Ecto neural progenitor cell (in vitro differentiated cells): ENCODE measurements at regions not wholly inside any gene's neighbourhood (a gene's known extent, or its start where the extent isn't known, plus 50 kb on each side); places are given as distances from the start of the nearest gene placed in this dataset.

Experiments used
- DNase-seq: peaks from one replicate; pipeline ENCODE4 v3.0.0-alpha.2; 2018; ENCODE audit warnings: low spot score

- no peak for DNase-seq
Observed at GRCh38 chr1:8086055-8086454, 59.9 kb upstream of the ERRFI1 start.

GRCh38 chr1:8084913-8085312 is 58.8 kb upstream of the ERRFI1 start:
- DNase-seq, result no peak

DNA sequence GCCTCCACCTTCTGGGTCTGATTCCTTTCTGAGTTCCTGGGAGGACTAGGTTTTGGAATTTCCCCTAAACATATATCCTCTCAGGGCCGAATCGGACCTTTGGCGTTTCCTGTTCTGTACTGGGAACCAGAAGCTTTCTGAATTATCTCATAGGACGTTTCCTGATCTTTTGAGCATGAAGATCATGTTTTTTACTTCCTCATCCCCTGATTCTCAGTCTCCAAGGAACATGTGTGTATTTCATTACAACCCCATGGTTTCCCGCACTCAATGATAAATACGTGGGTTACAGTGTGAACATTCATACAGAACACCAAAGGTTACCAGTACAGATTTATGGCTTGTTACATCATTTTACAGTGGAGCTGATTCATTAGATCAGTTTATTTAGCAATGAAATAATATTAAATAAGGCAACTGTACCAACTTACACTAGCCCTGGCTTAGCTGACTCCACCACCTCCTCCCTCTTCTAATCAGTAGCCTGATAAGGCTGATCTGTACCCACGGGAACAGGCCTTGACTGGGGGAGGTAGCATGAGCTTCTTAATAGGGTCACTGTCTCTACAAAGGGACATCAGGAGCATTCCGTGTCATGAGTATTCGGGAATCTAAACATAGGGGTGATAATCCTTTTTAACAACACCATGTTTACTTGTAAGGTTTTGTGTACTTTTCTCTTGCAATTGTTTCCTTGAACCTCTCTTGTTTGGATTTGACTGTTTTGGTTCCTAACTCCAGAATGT is 57.8 kb upstream of the ERRFI1 start:
- DNase-seq, result no peak

DNA sequence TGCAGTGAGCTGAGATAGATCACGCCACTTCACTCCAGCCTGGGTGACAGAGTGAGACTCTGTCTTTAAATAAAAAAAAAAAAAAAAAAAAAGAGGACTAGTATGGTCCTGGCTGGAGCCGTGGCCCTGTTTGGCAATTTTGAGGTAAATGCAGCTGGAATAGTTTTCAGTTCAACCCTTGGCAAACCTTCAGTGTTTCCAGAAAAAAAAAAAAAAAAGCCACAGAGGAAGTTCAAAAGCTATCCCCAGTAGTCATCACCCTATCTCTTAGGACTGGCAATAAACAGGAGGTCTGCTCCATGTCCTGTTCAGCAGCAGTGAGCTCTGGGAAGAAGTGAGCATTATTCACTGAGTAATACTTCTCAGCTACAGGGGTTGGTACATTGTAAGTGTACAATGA is 56.8 kb upstream of the ERRFI1 start:
- no peak for DNase-seq

- DNase-seq, result no peak
Observed at GRCh38 chr1:8078176-8078671, 52.1 kb upstream of the ERRFI1 start.

- no peak for DNase-seq
Observed at GRCh38 chr1:8077602-8078001, 51.5 kb upstream of the ERRFI1 start.

DNA sequence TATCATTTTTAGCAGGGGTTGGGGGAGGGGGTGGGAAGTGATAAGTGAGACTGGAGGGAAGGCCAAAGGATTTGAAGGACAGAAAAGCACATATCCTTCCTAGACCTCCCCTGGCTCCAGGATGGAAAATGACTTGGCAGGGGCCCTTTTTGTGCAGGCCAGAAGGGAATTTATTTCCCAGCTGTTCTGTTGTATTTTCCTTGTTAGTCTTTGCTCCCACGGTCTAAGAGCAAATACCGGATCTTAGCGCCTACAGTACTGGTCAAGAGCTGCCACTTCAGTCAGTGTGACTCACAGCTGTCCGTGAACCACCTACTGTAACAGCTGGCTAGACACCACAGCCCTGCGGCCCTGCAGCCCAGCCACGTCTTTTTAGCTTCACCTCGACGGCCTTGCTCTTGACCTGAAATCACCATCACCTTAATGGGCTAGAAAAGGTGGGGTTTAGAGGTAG is 51.0 kb upstream of the ERRFI1 start:
- no peak for DNase-seq

DNA sequence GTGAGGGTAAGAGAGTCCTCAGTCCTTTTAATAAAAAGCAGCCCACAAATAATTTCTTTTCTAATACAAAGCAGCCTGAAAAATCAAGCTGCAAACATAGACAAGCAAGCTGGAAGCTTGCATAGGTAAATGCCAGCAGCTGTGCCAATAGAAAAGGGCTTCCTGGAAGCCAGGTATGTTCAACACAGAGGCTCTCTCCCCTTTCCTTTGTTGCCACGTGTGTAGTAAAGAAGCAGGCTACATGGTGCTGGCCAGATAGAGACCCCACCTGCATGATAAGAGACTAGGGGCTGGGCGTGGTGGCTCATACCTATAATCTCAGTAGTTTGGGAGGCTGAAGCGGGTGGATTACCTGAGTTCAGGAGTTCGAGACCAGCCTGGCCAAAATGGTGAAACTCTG is 50.1 kb upstream of the ERRFI1 start:
- no peak for DNase-seq
